Activated T-helper 17 cell treated with anti-CD3 and anti-CD28 coated beads, Interleukin-2, amount 50 U/mL, for 72 hours (primary cell): ENCODE measurements at regions not wholly inside any gene's neighbourhood (a gene's known extent, or its start where the extent isn't known, plus 50 kb on each side); places are given as distances from the start of the nearest gene placed in this dataset.

Experiments
- ATAC-seq: fragments of 150-1000 bp; cut with Tn5 transposase; replicated peaks from 2 replicates; pipeline ENCODE4 v1.10.0; 2021; ENCODE audit warnings: mild to moderate bottlenecking, moderate library complexity
- H3K27ac Mint-ChIP-seq: one replicate; pipeline ENCODE4 v1.8.0; 2022; ENCODE audit warnings: mixed read lengths
- H3K27me3 Mint-ChIP-seq: one replicate; pipeline ENCODE4 v1.8.0; 2022; ENCODE audit warnings: mixed read lengths
- H3K36me3 Mint-ChIP-seq: one replicate; pipeline ENCODE4 v1.8.0; 2022; ENCODE audit warnings: low read depth, mild to moderate bottlenecking, mixed read lengths
- H3K4me1 Mint-ChIP-seq: one replicate; pipeline ENCODE4 v1.8.0; 2022; ENCODE audit warnings: mixed read lengths
- H3K4me3 Mint-ChIP-seq: one replicate; pipeline ENCODE4 v1.8.0; 2022; ENCODE audit warnings: mild to moderate bottlenecking, mixed read lengths
- H3K9me3 Mint-ChIP-seq: one replicate; pipeline ENCODE4 v1.8.0; 2022; ENCODE audit warnings: mixed read lengths

DNA sequence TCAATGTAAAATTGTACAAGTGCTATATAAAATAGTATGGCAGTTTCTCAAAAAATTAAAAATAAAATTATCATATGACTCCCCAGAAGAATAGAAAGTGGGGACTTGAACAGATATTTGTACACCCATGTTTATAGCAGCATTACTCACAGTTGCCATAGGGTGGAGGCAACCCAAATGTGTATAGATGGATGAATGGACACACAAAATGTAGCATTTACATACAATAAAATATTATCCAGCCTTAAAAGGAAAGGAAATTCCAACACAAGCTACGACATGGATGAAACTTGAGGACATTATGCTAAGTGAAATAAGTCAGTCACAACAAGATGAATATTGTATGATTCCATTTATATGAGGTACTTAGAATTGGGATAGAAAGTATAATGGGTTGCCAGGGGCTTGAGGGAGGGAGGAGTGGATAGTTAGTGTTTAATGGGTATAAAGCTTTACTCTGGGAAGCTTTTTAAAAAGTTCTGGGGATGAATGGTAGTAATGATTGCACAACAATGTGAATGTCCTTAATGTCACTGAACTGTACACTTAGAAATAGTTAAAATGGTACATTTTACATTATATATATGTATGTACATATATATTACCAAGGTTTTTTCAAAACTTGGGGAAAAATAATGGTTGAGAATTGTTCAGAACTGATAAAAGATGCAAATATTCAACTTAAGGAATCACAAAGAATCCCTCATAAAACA lies 53.0 kb upstream of the ADORA3 start:
- Mint-ChIP-seq H3K4me1 (no peaks in the 10 kb centered on the region), H3K36me3 (no peaks in the 10 kb centered on the region), H3K27me3 (peaks cover 3% of the 10 kb centered on the region), H3K4me3 (no peak overlapping the region), H3K27ac (no peak overlapping the region), H3K9me3 (no peaks in the 10 kb centered on the region)
- ATAC-seq, result no peak

DNA sequence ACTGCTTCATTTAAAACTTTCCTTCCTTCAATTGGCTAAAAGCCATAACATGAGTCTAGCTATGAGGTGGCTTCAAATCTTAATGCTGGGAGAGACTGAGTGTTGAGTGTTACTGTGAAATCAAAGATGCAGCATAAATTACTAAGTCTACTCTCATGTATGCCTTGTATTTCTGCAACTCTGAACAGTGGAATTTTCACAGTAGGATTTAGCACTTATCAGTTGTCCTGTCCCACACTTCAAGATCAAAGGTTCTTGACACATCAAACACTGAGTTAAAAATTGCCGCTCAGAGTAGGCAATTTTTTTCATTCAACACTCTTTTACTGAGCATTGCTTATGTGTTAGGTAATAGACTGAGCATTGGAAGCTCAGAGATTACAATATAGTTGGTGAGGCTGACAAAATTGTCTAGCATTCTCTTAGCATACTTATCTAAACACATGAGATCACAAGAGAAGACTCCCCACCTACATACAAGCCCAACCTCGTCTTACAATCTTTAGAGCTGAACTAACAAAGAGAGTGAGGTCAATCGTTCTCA lies 56.4 kb upstream of the ADORA3 start:
- H3K4me3 Mint-ChIP-seq, result no peak overlapping the region
- ATAC-seq, result no peak
- H3K4me1 Mint-ChIP-seq, result no peaks in the 10 kb centered on the region
- H3K36me3 Mint-ChIP-seq, result no peaks in the 10 kb centered on the region
- H3K9me3 Mint-ChIP-seq, result no peaks in the 10 kb centered on the region
- H3K27me3 Mint-ChIP-seq, result no peaks in the 10 kb centered on the region
- no peak overlapping the region for H3K27ac Mint-ChIP-seq

DNA sequence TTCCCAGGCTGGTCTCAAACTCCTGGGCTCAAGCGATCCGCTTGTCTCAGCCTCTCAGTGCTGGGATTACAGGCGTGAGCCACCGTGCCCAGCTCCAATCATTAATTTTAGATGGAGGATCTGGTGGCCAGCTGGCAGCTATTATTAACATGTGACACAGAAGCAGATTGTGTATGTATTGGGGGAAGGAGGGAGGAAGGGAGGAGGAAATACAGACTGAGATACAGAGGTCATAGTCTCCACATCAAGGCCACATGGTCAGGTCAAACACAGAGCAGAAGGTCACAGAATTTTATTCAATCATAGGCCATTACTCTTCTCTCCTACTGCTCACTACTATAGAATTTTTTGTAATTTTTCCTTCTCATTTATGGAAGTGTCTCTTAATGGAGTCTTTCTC lies 57.9 kb upstream of the ADORA3 start:
- Mint-ChIP-seq H3K27ac (no peak overlapping the region), H3K9me3 (no peaks in the 10 kb centered on the region), H3K4me3 (no peak overlapping the region), H3K27me3 (no peaks in the 10 kb centered on the region), H3K4me1 (no peaks in the 10 kb centered on the region), H3K36me3 (no peaks in the 10 kb centered on the region)
- no peak for ATAC-seq

DNA sequence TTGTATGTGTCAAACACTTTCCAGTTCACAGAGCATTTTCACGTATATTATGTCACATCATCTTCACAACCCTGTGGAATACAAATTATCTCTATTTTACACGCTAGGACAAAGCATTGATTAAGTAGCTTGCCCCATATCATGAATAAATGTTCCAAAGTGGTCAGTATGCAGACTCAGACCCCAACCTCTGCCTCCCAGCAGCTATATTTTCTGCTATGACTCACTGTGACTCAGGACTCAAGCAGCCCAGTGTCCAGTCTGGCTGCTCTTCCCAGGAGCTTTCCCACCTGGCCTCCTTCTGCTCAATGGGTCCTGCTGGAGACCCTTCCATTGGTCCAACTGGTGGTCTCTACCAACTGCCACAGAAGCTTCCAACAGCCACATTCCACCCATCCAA lies 56.0 kb upstream of the RAP1A start:
- Mint-ChIP-seq H3K27ac (no peak overlapping the region), H3K9me3 (no peaks in the 10 kb centered on the region), H3K27me3 (no peaks in the 10 kb centered on the region), H3K4me1 (no peaks in the 10 kb centered on the region), H3K4me3 (no peak overlapping the region), H3K36me3 (no peaks in the 10 kb centered on the region)
- no peak for ATAC-seq

DNA sequence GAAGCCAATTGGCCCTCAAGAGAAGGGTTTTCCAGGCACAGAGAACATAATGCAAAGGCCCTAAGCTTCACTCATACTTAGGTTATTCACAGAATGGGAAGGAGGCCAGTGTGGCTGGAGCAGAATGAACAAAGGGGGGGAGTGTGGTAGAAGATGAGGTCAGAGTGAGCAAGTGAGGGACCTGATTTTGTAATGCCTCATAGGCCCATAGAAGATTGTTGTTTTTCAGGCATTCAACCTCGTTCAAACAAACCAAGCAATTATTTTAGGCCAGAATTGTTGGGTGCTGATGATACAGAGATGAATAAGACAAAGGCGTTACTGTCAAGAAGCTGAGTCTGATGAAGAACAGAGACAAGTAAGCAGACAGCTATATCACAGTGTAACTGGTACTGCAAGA lies 54.5 kb upstream of the RAP1A start:
- H3K4me1 Mint-ChIP-seq, result no peaks in the 10 kb centered on the region
- H3K27ac Mint-ChIP-seq, result no peak overlapping the region
- no peaks in the 10 kb centered on the region for H3K9me3 Mint-ChIP-seq
- H3K27me3 Mint-ChIP-seq, result no peaks in the 10 kb centered on the region
- no peaks in the 10 kb centered on the region for H3K36me3 Mint-ChIP-seq
- H3K4me3 Mint-ChIP-seq, result no peak overlapping the region
- ATAC-seq, result peak; percentile 43

DNA sequence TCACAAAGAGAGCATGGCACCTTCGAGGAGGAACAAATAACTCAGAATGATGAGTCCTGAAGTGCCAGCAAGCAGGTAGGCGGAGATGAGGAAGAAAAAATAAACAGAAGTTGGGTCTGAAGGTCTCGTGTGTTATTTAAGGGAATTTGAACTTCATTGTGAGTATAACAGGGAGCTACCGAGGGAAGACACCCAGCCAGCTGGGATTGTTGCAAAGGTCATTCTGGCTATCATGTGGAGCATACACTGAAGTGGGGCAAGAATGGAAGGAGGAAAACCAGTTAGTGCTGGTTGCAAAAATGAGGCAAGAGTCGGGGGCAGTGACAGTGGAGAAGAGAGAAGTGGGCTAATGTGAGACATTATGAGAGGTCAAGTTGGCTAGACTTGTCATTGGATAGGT lies 53.6 kb upstream of the RAP1A start:
- H3K9me3 Mint-ChIP-seq, result no peaks in the 10 kb centered on the region
- H3K27ac Mint-ChIP-seq, result no peak overlapping the region
- H3K4me1 Mint-ChIP-seq, result peaks cover 8% of the 10 kb centered on the region
- ATAC-seq, result no peak
- no peaks in the 10 kb centered on the region for H3K27me3 Mint-ChIP-seq
- H3K36me3 Mint-ChIP-seq, result no peaks in the 10 kb centered on the region
- H3K4me3 Mint-ChIP-seq, result no peak overlapping the region

DNA sequence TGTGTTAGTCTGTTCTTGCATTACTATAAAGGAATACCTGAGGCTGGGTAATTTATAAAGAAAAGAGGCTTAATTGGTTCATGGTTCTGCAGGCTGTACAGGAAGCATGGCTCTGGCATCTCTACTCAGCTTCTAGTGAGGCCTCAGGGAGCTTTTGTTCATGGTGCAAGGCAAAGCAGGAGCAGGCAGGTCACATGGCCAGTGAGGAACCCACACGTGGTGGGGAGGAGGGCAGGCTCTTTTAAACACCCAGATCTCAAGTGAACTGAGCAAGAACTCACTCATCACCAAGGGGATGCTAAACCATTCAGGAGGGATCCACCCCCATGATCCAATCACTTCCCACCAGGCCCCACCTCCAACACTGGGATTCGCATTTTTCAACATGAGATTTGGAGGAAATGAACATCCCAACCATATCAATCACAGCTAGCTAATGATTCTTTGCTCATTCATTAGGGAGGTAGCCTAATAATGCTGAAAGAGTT lies 51.4 kb upstream of the RAP1A start:
- ATAC-seq, result no peak
- Mint-ChIP-seq H3K4me1 (peaks cover 9% of the 10 kb centered on the region), H3K4me3 (no peak overlapping the region), H3K36me3 (no peaks in the 10 kb centered on the region), H3K27me3 (no peaks in the 10 kb centered on the region), H3K9me3 (no peaks in the 10 kb centered on the region), H3K27ac (no peak overlapping the region)
